ENCODE measurements at regions not wholly inside any gene's neighbourhood (a gene's known extent, or its start where the extent isn't known, plus 50 kb on each side); places are given as distances from the start of the nearest gene placed in this dataset.

- ChIA-PET POLR2A (ENCODE audit: unreplicated experiment) (no interaction called here), CTCF (no interaction called here)
- Histone ChIP-seq H3K4me3 (ENCODE audit: low read length) (no peak overlapping the region), H3F3A (ENCODE audit: low read length, unreplicated experiment) (no peaks in the 10 kb centered on the region), H4K20me1 (ENCODE audit: low read length) (no peaks in the 10 kb centered on the region), H3K9ac (ENCODE audit: low read length) (no peak overlapping the region), H3K27me3 (ENCODE audit: low read length) (no peaks in the 10 kb centered on the region), H3K79me2 (ENCODE audit: low read length) (no peaks in the 10 kb centered on the region), H3K36me3 (ENCODE audit: low read depth, low read length) (no peaks in the 10 kb centered on the region), H2AFZ (ENCODE audit: low read length) (no peak overlapping the region), H3K9me3 (ENCODE audit: low read length) (no peaks in the 10 kb centered on the region), H3K9me2 (replicated peaks; ENCODE audit: low read length) (no peaks in the 10 kb centered on the region), H3K27ac (ENCODE audit: low read length) (no peak overlapping the region), H3K4me2 (ENCODE audit: low read length) (no peak overlapping the region), H3K4me1 (ENCODE audit: insufficient read depth, low read length) (no peaks in the 10 kb centered on the region; the same call in 1 of the 2 replicates)
- DNase-seq (no peak), ATAC-seq (no peak)
- TF ChIP-seq EZH2phosphoT487 (IDR thresholded peaks at IDR 0.05; ENCODE audit: borderline replicate concordance, low read length) (no peak), EZH2 (IDR thresholded peaks at IDR 0.05; ENCODE audit: low read length, unreplicated experiment) (no peak), CTCF (conservative IDR thresholded peaks at IDR 0.05; ENCODE audit: low read depth, low read length) (no peak)
- no TSS peak for BruUV-seq (replicated peaks)
- intact Hi-C loops (cut with micrococcal nuclease): no loop called here
These were observed 195.1 kb upstream of the KLF6 start for GRCh38 chr10:3980144-3980543.

GRCh38 chr10:3978761-3979160 is 193.8 kb upstream of the KLF6 start:
- POLR2A ChIA-PET (ENCODE audit: unreplicated experiment): no interaction called here
- no peaks in the 10 kb centered on the region for H3K27me3 ChIP-seq (ENCODE audit: low read length)
- BruUV-seq (replicated peaks): no TSS peak
- CTCF ChIA-PET: no interaction called here
- no peaks in the 10 kb centered on the region for H4K20me1 ChIP-seq (ENCODE audit: low read length)
- DNase-seq (no peak), ATAC-seq (no peak)
- intact Hi-C loops (cut with micrococcal nuclease): no loop called here
- H3K9me3 ChIP-seq (ENCODE audit: low read length): no peaks in the 10 kb centered on the region
- H3K27ac ChIP-seq (ENCODE audit: low read length): 0 out of 2 replicates have a peak overlapping the region, but pooled peaks have one; percentile 23
- no peak overlapping the region for H2AFZ ChIP-seq (ENCODE audit: low read length)
- H3K4me3 ChIP-seq (ENCODE audit: low read length): no peak overlapping the region
- no peak overlapping the region for H3K4me2 ChIP-seq (ENCODE audit: low read length)
- H3K79me2 ChIP-seq (ENCODE audit: low read length): no peaks in the 10 kb centered on the region
- TF ChIP-seq CTCF (conservative IDR thresholded peaks at IDR 0.05; ENCODE audit: low read depth, low read length) (no peak), EZH2phosphoT487 (IDR thresholded peaks at IDR 0.05; ENCODE audit: borderline replicate concordance, low read length) (no peak), EZH2 (IDR thresholded peaks at IDR 0.05; ENCODE audit: low read length, unreplicated experiment) (no peak)
- no peak overlapping the region for H3K9ac ChIP-seq (ENCODE audit: low read length)
- no peaks in the 10 kb centered on the region for H3K9me2 ChIP-seq (replicated peaks; ENCODE audit: low read length)
- no peaks in the 10 kb centered on the region; the same call in 1 of the 2 replicates for H3K4me1 ChIP-seq (ENCODE audit: insufficient read depth, low read length)
- H3F3A ChIP-seq (ENCODE audit: low read length, unreplicated experiment): no peaks in the 10 kb centered on the region
- H3K36me3 ChIP-seq (ENCODE audit: low read depth, low read length): no peaks in the 10 kb centered on the region

- H3K4me1 ChIP-seq (ENCODE audit: insufficient read depth, low read length): no peaks in the 10 kb centered on the region; the same call in 1 of the 2 replicates
- H3K27ac ChIP-seq (ENCODE audit: low read length): peak overlapping the region; percentile 41
- no peak overlapping the region for H3K4me2 ChIP-seq (ENCODE audit: low read length)
- ATAC-seq (no peak; the same call in 1 of the 2 replicates), DNase-seq (peak; percentile 57)
- no peaks in the 10 kb centered on the region for H3K79me2 ChIP-seq (ENCODE audit: low read length)
- TF ChIP-seq EZH2phosphoT487 (IDR thresholded peaks at IDR 0.05; ENCODE audit: borderline replicate concordance, low read length) (no peak), CTCF (conservative IDR thresholded peaks at IDR 0.05; ENCODE audit: low read depth, low read length) (no peak), EZH2 (IDR thresholded peaks at IDR 0.05; ENCODE audit: low read length, unreplicated experiment) (no peak)
- no peaks in the 10 kb centered on the region for H3K9me2 ChIP-seq (replicated peaks; ENCODE audit: low read length)
- BruUV-seq (replicated peaks): no TSS peak
- H3K27me3 ChIP-seq (ENCODE audit: low read length): no peaks in the 10 kb centered on the region
- H3K9ac ChIP-seq (ENCODE audit: low read length): no peak overlapping the region
- no peak overlapping the region for H2AFZ ChIP-seq (ENCODE audit: low read length)
- no peaks in the 10 kb centered on the region for H4K20me1 ChIP-seq (ENCODE audit: low read length)
- no peaks in the 10 kb centered on the region for H3K36me3 ChIP-seq (ENCODE audit: low read depth, low read length)
- ChIA-PET POLR2A (ENCODE audit: unreplicated experiment) (no interaction called here), CTCF (no interaction called here)
- intact Hi-C loops (cut with micrococcal nuclease): no loop called here
- H3K9me3 ChIP-seq (ENCODE audit: low read length): no peaks in the 10 kb centered on the region
- no peaks in the 10 kb centered on the region for H3F3A ChIP-seq (ENCODE audit: low read length, unreplicated experiment)
- no peak overlapping the region for H3K4me3 ChIP-seq (ENCODE audit: low read length)
These were observed 193.2 kb upstream of the KLF6 start for GRCh38 chr10:3978174-3978573.

Measured in PC-3 (cell line).